Vagina (tissue), 2 donors: ENCODE measurements at regions not wholly inside any gene's neighbourhood (a gene's known extent, or its start where the extent isn't known, plus 50 kb on each side); places are given as distances from the start of the nearest gene placed in this dataset.
"Not testable (repeated sequence)": the region's sequence is repeated elsewhere in the genome, so short reads cannot be mapped to it uniquely, and the experiment has no call there.

Experiments
- DNase-seq, 2 donors: peaks; one replicate each; pipeline ENCODE4 v3.0.0-alpha.2; 2017; ENCODE audit errors: extremely low spot score in 2 of 2
- H3K27ac ChIP-seq: fragments of 200-600 bp; sonication (generic); one replicate; pipeline ENCODE4 v1.5.1; 2019
- H3K27me3 ChIP-seq: fragments of 200-600 bp; sonication (generic); one replicate; pipeline ENCODE4 v1.5.1; 2019
- H3K36me3 ChIP-seq, 2 donors: fragments of 200-600 bp; sonication (generic); one replicate each; pipeline ENCODE4 v1.5.1; 2017 to 2019
- H3K4me1 ChIP-seq: fragments of 200-600 bp; sonication (generic); one replicate; pipeline ENCODE4 v1.5.1; 2019
- H3K4me3 ChIP-seq, 2 donors: fragments of 200-600 bp; sonication (generic); 1 replicate in 1 of 2; 2 replicates in 1 of 2; pipeline ENCODE4 v1.5.1; 2016 to 2019
- H3K9me3 ChIP-seq: fragments of 200-600 bp; sonication (generic); one replicate; pipeline ENCODE4 v1.5.1; 2019
- CTCF ChIP-seq, 3 experiments: fragments of 450-650 bp in 2 of 3; fragments of 200-600 bp in 1 of 3; sonication (generic) in 1 of 3; IDR thresholded peaks; one replicate each; pipeline ENCODE4 v1.5.1; 2017 to 2019; ENCODE audit warnings: antibody characterized with exemption in 3 of 3, mild to moderate bottlenecking in 2 of 3, moderate library complexity in 2 of 3
- POLR2A ChIP-seq, 2 donors: fragments of 450-650 bp; IDR thresholded peaks; one replicate each; pipeline ENCODE4 v1.6.1; 2017; ENCODE audit warnings: antibody characterized with exemption in 2 of 2, mild to moderate bottlenecking in 2 of 2, moderate library complexity in 2 of 2
- POLR2AphosphoS5 ChIP-seq, 2 donors: sonication (generic); formaldehyde crosslinking; IDR thresholded peaks; one replicate each; pipeline ENCODE4 v1.9.0; 2017; ENCODE audit warnings: antibody characterized with exemption in 2 of 2, mild to moderate bottlenecking in 2 of 2, low read depth in 1 of 2; ENCODE audit not compliant: insufficient read depth in 1 of 2
- intact Hi-C: fragments of 100-400 bp; cut with DNase I; formaldehyde crosslinking; loops from one replicate; pipeline ENCODE4 v1.15.1; 2023

DNA sequence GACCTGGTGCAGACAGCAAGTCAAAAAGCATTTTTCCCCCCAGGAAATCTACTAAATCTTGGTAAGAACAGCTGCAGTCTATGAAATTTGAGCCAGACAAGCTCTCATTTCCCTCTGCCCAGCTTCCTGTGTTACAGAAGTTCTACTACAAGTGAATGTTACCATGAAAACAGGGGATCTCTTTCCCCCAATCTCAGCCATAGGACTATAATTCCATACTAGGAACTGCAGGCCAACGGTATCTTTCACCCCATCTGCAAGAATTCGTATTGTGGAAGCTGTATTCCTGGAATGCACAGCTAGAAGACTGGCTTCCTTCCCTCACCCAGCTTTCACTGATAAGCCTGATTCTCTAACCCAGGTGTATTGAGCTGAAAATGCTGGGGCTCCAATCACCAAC lies 1655.4 kb downstream of the BRINP3 start:
- H3K27me3 ChIP-seq: no peaks in the 10 kb centered on the region
- no peaks in the 10 kb centered on the region for H3K36me3 ChIP-seq
- H3K9me3 ChIP-seq: no peaks in the 10 kb centered on the region
- intact Hi-C loops: no loop called here
- no peak overlapping the region for H3K27ac ChIP-seq
- no peaks in the 10 kb centered on the region for H3K4me1 ChIP-seq
- no peak for TF ChIP-seq CTCF (IDR thresholded peaks at IDR 0.05)
- no peak for TF ChIP-seq POLR2A (IDR thresholded peaks at IDR 0.05)
- TF ChIP-seq POLR2AphosphoS5 (IDR thresholded peaks at IDR 0.05; ENCODE audit: insufficient read depth in 1 of 2, low read depth in 1 of 2): no peak
- no peak for DNase-seq
- H3K4me3 ChIP-seq: no peak overlapping the region

GRCh38 chr1:188825471-188825870 lies 1652.2 kb downstream of the BRINP3 start:
- Histone ChIP-seq H3K4me1 (no peaks in the 10 kb centered on the region), H3K36me3 (no peaks in the 10 kb centered on the region), H3K4me3 (no peak overlapping the region), H3K27me3 (no peaks in the 10 kb centered on the region), H3K27ac (no peak overlapping the region), H3K9me3 (no peaks in the 10 kb centered on the region)
- DNase-seq: no peak
- TF ChIP-seq POLR2AphosphoS5 (IDR thresholded peaks at IDR 0.05; ENCODE audit: insufficient read depth in 1 of 2, low read depth in 1 of 2) (no peak), POLR2A (IDR thresholded peaks at IDR 0.05) (no peak), CTCF (IDR thresholded peaks at IDR 0.05) (no peak)
- intact Hi-C loops: no loop called here

- intact Hi-C loops: no loop called here
- Histone ChIP-seq H3K27ac (no peak overlapping the region), H3K27me3 (no peaks in the 10 kb centered on the region), H3K4me1 (no peaks in the 10 kb centered on the region), H3K4me3 (no peak overlapping the region), H3K9me3 (no peaks in the 10 kb centered on the region), H3K36me3 (no peaks in the 10 kb centered on the region)
- no peak for TF ChIP-seq POLR2A (IDR thresholded peaks at IDR 0.05)
- TF ChIP-seq CTCF (IDR thresholded peaks at IDR 0.05): no peak
- no peak for TF ChIP-seq POLR2AphosphoS5 (IDR thresholded peaks at IDR 0.05; ENCODE audit: insufficient read depth in 1 of 2, low read depth in 1 of 2)
- DNase-seq: no peak
Measured at GRCh38 chr1:188826800-188827199, 1650.9 kb downstream of the BRINP3 start.

DNA sequence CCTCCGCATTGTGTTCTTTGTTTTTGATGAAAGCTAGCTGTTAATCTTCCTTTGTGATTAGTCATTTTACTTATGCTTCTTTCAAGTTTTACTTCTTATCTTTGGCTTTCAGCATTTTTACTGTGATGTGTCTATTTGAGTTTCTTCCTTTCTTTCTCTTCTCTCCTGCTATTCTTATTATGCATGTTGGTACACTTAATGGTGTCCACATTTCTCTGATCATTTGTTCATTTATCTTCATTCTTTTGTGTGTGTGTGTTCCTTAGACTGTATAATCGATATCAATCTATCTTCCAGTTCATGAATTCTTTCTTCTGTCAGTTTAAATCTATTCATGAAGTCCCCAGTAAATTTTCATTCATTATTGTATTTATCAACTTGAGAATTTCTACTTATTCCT lies 1650.3 kb downstream of the BRINP3 start:
- Histone ChIP-seq H3K27me3 (no peaks in the 10 kb centered on the region), H3K4me3 (no peak overlapping the region), H3K36me3 (no peaks in the 10 kb centered on the region), H3K27ac (no peak overlapping the region), H3K9me3 (no peaks in the 10 kb centered on the region), H3K4me1 (no peaks in the 10 kb centered on the region)
- no peak for DNase-seq
- no peak for TF ChIP-seq POLR2A (IDR thresholded peaks at IDR 0.05)
- no peak for TF ChIP-seq CTCF (IDR thresholded peaks at IDR 0.05)
- TF ChIP-seq POLR2AphosphoS5 (IDR thresholded peaks at IDR 0.05; ENCODE audit: insufficient read depth in 1 of 2, low read depth in 1 of 2): no peak
- intact Hi-C loops: no loop called here

GRCh38 chr1:188841111-188841696 lies 1636.5 kb downstream of the BRINP3 start:
- H3K27me3 ChIP-seq, intact Hi-C loops, H3K4me3 ChIP-seq, H3K27ac ChIP-seq, H3K36me3 ChIP-seq, DNase-seq, H3K4me1 ChIP-seq, H3K9me3 ChIP-seq: not testable (repeated sequence)
